ENCODE measurements at regions not wholly inside any gene's neighbourhood (a gene's known extent, or its start where the extent isn't known, plus 50 kb on each side); places are given as distances from the start of the nearest gene placed in this dataset.

DNA sequence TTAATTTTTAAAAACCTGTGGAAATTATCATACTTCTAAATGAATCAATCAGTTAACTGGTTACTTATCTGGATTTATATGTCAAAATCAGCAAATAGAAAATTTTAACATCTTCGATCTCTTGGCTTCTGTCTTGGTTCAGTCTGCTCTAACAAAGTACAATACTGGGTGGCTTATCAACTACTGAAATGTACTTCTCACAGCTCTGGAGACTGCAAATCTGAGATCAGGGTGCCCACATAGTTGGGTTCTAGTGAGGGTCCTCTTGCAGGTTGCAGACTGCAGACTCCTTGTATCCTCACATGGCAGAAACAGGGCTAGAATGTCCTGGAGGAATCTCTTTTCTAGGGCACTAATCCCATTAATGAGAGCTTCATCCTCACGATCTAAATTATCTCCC, 1851.6 kb upstream of the TENM3 start:
- TF ChIP-seq, protein P1, sequence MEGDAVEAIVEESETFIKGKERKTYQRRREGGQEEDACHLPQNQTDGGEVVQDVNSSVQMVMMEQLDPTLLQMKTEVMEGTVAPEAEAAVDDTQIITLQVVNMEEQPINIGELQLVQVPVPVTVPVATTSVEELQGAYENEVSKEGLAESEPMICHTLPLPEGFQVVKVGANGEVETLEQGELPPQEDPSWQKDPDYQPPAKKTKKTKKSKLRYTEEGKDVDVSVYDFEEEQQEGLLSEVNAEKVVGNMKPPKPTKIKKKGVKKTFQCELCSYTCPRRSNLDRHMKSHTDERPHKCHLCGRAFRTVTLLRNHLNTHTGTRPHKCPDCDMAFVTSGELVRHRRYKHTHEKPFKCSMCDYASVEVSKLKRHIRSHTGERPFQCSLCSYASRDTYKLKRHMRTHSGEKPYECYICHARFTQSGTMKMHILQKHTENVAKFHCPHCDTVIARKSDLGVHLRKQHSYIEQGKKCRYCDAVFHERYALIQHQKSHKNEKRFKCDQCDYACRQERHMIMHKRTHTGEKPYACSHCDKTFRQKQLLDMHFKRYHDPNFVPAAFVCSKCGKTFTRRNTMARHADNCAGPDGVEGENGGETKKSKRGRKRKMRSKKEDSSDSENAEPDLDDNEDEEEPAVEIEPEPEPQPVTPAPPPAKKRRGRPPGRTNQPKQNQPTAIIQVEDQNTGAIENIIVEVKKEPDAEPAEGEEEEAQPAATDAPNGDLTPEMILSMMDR (IDR thresholded peaks at IDR 0.05; ENCODE audit: insufficient read depth, low read length): no peak
- TF ChIP-seq, protein P2, sequence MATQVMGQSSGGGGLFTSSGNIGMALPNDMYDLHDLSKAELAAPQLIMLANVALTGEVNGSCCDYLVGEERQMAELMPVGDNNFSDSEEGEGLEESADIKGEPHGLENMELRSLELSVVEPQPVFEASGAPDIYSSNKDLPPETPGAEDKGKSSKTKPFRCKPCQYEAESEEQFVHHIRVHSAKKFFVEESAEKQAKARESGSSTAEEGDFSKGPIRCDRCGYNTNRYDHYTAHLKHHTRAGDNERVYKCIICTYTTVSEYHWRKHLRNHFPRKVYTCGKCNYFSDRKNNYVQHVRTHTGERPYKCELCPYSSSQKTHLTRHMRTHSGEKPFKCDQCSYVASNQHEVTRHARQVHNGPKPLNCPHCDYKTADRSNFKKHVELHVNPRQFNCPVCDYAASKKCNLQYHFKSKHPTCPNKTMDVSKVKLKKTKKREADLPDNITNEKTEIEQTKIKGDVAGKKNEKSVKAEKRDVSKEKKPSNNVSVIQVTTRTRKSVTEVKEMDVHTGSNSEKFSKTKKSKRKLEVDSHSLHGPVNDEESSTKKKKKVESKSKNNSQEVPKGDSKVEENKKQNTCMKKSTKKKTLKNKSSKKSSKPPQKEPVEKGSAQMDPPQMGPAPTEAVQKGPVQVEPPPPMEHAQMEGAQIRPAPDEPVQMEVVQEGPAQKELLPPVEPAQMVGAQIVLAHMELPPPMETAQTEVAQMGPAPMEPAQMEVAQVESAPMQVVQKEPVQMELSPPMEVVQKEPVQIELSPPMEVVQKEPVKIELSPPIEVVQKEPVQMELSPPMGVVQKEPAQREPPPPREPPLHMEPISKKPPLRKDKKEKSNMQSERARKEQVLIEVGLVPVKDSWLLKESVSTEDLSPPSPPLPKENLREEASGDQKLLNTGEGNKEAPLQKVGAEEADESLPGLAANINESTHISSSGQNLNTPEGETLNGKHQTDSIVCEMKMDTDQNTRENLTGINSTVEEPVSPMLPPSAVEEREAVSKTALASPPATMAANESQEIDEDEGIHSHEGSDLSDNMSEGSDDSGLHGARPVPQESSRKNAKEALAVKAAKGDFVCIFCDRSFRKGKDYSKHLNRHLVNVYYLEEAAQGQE (IDR thresholded peaks at IDR 0.05; ENCODE audit: insufficient replicate concordance, low read depth): no peak
- TF ChIP-seq POLR2AphosphoS5 (IDR thresholded peaks at IDR 0.05; ENCODE audit: low read depth) (no peak), GABPA (IDR thresholded peaks at IDR 0.05; ENCODE audit: low read depth) (no peak), SPI1 (IDR thresholded peaks at IDR 0.05; ENCODE audit: borderline replicate concordance, low read depth) (no peak)

Data from HL-60 (cell line).